MM.1S (cell line): ENCODE measurements at regions not wholly inside any gene's neighbourhood (a gene's known extent, or its start where the extent isn't known, plus 50 kb on each side); places are given as distances from the start of the nearest gene placed in this dataset.

Source experiments
- EZH2 ChIP-seq: fragments of 300-600 bp; sonication (generic); optimal IDR thresholded peaks from 2 replicates; pipeline ENCODE3; 2017; ENCODE audit warnings: low read depth, mild to moderate bottlenecking, antibody characterized with exemption, low read length, mixed read lengths
- TF ChIP-seq, protein P1 (sequence below): fragments of 300-600 bp; sonication (generic); IDR thresholded peaks from 2 replicates; pipeline ENCODE4 v1.5.1; 2016; ENCODE audit warnings: antibody characterized with exemption, low read length, mixed read lengths

DNA sequence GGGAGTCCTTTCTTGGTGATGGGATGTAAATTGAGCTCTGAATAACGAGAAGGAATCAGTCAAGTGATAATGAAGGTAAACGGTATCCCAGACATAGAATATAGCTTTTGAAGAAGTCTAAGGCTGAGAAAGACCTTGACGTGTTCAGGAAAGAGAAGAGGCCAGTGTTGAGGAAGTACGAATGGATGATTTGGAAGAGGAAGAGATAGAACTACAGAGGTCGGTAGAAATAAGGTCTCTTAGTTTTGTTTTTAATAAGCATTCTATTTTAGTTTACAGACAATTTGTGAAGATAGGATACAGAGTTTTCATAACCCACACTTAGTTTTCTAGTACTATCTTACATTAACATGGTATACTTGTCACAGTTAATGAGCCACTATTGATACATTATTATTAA lies 1598.1 kb downstream of the FAM181B start:
- TF ChIP-seq, protein P1, sequence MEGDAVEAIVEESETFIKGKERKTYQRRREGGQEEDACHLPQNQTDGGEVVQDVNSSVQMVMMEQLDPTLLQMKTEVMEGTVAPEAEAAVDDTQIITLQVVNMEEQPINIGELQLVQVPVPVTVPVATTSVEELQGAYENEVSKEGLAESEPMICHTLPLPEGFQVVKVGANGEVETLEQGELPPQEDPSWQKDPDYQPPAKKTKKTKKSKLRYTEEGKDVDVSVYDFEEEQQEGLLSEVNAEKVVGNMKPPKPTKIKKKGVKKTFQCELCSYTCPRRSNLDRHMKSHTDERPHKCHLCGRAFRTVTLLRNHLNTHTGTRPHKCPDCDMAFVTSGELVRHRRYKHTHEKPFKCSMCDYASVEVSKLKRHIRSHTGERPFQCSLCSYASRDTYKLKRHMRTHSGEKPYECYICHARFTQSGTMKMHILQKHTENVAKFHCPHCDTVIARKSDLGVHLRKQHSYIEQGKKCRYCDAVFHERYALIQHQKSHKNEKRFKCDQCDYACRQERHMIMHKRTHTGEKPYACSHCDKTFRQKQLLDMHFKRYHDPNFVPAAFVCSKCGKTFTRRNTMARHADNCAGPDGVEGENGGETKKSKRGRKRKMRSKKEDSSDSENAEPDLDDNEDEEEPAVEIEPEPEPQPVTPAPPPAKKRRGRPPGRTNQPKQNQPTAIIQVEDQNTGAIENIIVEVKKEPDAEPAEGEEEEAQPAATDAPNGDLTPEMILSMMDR: no peak
- TF ChIP-seq EZH2: no peak
